AG08395 (cell line): ENCODE measurements at regions not wholly inside any gene's neighbourhood (a gene's known extent, or its start where the extent isn't known, plus 50 kb on each side); places are given as distances from the start of the nearest gene placed in this dataset.
"Not testable (repeated sequence)": the region's sequence is repeated elsewhere in the genome, so short reads cannot be mapped to it uniquely, and the experiment has no call there.

ENCODE experiments used
- DNase-seq: peaks from one replicate; pipeline ENCODE4 v3.0.0; 2012; ENCODE audit warnings: mixed read lengths, low spot score

- no peak for DNase-seq
Measured at GRCh38 chr13:48583859-48584311, 51.0 kb upstream of the RCBTB2 start.

- DNase-seq = peak; percentile 28
Measured at GRCh38 chr13:48585456-48585840, 52.6 kb upstream of the RCBTB2 start.

- no peak for DNase-seq
Measured at GRCh38 chr13:48586591-48587103, 53.8 kb upstream of the RCBTB2 start.

GRCh38 chr13:48588120-48588519 is 55.2 kb upstream of the RCBTB2 start:
- no peak for DNase-seq

GRCh38 chr13:48590141-48590901 is 57.4 kb upstream of the RCBTB2 start:
- DNase-seq = no peak

GRCh38 chr13:48591124-48591872 is 58.4 kb upstream of the RCBTB2 start:
- DNase-seq = not testable (repeated sequence)

- DNase-seq = no peak
Measured at GRCh38 chr13:48591889-48592687, 59.2 kb upstream of the RCBTB2 start.

GRCh38 chr13:48592688-48593049 is 59.8 kb upstream of the RCBTB2 start:
- DNase-seq = no peak

- no peak for DNase-seq
Measured at GRCh38 chr13:48593536-48593935, 60.2 kb upstream of the CYSLTR2 start.

- DNase-seq = no peak
Measured at GRCh38 chr13:48594096-48594815, 59.5 kb upstream of the CYSLTR2 start.

- DNase-seq = peak; percentile 64
Measured at GRCh38 chr13:48595431-48596429, 58.0 kb upstream of the CYSLTR2 start.

- DNase-seq = peak; percentile 38
Measured at GRCh38 chr13:48600374-48601364, 53.1 kb upstream of the CYSLTR2 start.

GRCh38 chr13:48602296-48603016 is 51.3 kb upstream of the CYSLTR2 start:
- DNase-seq = no peak

- no peak for DNase-seq
Measured at GRCh38 chr13:48603375-48603774, 50.4 kb upstream of the CYSLTR2 start.
